CD4-positive, alpha-beta T cell treated with Interleukin-15 for 4 hours (primary cell): ENCODE measurements at regions not wholly inside any gene's neighbourhood (a gene's known extent, or its start where the extent isn't known, plus 50 kb on each side); places are given as distances from the start of the nearest gene placed in this dataset.
"Not testable (repeated sequence)": the region's sequence is repeated elsewhere in the genome, so short reads cannot be mapped to it uniquely, and the experiment has no call there.

ENCODE experiments used
- DNase-seq: peaks from one replicate; pipeline ENCODE4 v3.0.0-alpha.2; 2020; ENCODE audit warnings: low spot score

- not testable (repeated sequence) for DNase-seq
These were observed 50.6 kb upstream of the MYL10 start for GRCh38 chr7:101679653-101680173.

DNA sequence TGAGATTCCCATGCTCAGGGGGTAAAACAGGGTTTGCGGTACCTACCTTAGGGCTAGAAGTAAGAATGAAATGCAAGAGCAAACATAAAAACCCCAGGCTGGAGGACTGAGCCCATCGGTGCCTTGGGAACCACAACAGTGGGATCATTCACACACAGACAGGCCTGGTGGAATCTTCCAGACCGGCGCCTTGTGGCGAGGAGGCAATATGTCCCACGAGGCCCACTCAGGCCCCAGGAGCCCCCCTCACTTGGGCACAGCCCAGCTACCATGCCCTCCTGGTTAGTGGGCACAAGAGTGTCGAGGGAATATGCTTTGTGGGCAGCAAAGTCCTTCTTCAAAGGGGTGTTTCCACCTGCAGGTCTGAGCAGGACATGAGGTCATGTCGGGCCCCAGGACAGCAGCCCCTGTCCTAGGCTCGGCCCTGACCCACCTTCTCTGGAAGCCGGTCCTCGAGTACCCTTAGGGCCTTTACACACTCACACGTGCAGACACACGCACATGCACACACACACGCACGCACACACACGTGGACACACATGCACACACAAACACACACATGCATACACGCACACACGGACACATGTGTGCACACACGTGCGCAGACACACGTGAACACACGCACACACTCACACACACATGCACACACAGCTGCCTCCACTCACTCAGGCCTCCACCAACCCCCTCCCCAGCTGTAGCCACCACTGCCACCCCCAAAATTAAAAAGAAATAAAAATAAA, 51.5 kb upstream of the MYL10 start:
- no peak for DNase-seq

DNA sequence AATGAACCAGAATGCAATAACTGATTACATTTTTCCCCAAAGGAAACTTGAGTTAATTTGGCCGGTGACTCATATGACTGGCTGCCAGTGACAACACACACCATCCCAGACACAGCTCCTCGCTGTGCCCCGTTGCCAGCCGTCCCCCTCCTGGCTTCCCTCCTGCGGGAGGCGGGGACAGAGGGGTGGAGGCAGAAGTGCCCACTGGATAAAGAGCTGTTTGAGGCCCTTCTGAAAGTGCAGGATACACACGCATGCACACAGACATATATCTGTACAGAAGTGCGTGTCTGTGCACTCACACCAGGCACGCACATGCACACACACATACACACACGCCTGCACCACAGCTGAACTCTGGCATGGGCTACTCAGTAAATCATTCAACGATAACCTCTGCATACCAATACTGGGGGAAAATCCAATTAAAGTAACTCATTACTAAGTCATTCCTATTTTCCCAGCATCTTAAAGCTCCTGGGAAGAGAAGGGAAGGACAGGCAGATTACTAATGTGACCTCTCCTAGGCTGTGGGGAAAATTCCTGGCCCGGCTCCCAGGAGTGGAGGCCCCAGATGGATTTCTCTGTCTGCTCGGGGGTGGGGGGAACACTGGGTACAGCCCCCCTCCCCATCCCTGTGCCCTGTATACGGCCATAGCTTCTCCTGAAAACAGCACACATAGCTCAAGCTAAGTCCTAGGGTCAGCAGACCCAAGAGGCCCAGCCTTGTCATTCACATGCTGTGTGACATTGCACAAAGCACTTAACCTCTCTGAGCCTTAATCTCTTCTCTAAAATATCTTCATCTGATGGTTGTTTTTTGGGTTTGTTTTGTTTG, 52.3 kb upstream of the MYL10 start:
- DNase-seq: no peak

- no peak for DNase-seq
These were observed 55.9 kb upstream of the MYL10 start for GRCh38 chr7:101684983-101685330.

DNA sequence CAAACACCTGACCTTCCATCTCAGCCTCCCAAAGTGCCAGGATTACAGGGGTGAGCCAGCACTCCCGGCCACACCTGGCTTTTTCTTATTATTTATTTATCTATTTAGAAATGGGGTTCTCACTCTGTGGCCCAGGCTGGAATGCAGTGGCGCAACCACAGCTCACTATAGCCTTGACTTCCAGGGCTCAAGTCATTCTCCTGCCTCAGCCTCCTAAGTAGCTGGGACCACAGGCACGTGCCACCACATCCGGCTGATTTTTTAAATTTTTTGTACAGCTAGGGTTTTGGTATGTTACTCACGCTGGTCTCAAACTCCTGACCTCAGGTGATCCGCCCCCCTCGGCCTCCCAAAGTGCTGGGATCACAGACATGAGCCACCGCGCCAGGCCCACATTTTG, 56.9 kb upstream of the MYL10 start:
- no peak for DNase-seq

GRCh38 chr7:101687081-101687480, 58.0 kb upstream of the MYL10 start:
- no peak for DNase-seq

DNA sequence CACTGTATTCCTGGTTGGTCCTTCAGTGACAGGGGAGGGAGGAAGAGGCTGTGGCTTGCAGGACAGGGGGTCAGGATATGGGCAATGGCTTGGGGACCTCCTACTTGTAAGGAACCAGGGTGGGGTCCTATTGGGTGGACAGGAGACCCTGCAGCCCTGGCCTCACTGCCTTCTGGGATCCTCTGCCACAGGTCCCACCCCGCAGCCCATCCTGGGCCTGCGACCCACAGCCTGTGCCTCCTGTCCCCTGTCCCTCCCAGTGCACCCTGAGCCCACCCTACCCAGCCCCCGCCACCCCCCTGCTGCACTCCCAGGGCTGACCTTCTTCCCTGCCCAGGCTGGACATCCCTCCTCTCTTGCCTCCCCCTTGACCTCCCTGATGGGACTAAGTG, 58.7 kb upstream of the MYL10 start:
- DNase-seq: no peak

GRCh38 chr7:101688183-101688831, 59.2 kb upstream of the MYL10 start:
- peak; percentile 74 for DNase-seq

GRCh38 chr7:101688995-101689907, 60.2 kb upstream of the MYL10 start:
- no peak for DNase-seq

DNA sequence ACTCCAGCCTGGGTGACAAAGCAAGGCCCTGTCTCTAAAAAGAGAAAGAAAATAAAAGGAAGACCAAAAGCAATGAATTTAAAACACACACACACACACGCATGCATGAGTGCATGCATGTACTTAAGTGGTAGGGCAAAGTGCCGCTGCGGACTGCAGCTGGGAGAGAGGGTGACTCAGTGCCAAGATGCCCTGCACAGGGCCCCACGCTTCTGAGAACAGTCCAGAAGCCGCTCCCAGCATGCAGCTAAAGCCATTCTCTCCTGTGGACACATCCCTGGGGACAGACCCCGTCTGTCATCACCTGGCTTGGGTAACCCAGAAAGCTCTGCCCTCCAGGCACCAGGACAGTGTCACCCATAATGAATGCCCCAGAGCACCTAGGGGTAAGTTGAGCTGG, 61.0 kb upstream of the MYL10 start:
- no peak for DNase-seq

- DNase-seq: no peak
These were observed 62.8 kb upstream of the MYL10 start for GRCh38 chr7:101691822-101692384.

- no peak for DNase-seq
These were observed 64.5 kb upstream of the MYL10 start for GRCh38 chr7:101693498-101694091.

GRCh38 chr7:101698964-101699363, 69.9 kb upstream of the MYL10 start:
- DNase-seq: no peak

DNA sequence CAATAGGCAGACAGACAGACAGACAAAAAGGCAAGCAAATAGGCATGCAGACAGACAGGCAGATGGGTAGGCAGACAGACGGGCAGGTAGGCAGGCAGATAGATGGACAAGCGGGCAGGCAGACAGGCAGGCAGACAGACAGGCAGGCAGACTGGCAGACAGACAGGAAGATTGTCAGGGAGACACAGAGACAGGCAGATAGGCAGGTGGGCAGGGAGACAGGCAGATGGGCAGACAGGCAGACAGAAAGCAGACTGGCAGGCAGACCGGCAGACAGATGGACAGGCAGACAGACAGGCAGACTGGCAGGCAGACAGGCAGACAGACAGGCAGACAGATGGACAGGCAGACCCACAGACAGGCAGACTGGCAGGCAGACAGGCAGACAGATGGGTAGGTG, 70.3 kb upstream of the MYL10 start:
- DNase-seq: no peak

DNA sequence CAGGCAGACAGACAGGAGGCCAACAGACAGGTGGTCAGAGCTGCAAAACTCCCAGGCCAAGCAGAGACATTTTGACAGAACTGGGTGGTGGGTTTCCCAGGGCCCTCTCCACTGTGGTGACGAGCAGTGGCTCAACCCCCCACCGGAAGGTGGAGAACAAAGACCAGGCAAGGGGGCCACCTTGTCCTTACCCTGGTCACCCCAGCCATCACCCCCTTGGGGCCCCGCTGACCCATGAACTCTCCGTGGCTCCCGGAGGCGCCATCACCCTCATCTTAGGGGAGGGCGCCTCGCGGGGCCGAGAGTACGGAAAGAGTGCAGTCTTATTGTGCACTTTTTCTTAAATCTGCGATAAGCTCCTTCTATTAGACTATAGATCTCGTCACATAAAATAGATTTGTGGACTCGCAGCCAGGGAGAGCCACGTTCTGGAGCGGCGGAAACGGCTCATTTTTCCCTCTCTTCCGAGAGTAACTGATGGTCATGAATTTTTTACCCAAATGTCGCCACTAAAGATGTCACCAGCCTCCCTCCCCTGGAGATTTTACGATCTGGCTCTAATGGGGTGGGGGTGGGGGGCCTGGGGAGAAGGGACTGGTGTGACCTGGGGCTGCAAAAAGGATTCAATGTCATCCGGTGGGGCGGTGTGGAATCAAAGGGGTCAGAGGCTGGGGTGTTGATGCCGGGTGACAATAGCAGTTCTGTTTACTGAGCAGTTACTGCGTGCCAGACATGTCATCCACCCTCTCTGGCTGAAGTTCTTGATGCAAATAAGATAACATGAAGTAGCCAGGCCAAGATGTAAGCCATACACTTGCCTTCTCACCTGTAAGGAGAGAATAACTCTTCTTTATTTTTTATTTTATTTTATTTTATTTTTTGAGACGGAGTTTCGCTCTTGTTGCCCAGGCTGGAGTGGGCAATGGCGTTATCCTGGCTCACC, 71.1 kb upstream of the MYL10 start:
- no peak for DNase-seq

DNA sequence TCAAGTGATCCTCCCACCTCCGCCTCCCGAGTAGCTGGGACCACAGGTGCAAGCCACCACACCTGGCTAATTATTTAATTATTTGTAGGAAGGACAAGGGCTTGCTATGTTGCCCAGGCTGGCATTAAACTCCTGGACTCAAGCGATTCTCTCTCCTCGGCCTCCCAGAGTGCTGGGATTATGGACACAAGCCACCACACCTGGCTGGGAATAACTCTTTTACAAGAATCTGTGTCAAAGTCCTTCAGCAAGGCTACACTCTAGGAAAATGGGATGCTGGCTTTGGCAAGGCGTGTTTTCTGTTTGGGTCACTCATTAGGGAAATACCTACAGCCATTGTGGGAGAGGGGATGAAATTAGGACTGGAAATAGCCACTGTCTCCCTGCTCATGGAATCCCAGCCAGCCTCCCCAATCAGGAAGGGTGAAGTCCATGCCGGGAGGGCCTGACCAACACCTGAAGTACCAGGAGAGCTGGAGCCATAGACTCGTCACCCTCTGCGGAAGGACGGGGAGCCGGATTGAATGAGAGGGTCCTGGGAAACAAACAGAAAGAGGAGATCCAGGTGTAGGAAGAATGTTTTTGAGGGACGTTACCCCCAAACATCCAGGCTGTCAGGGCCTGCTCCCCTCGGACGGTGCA, 72.2 kb upstream of the MYL10 start:
- no peak for DNase-seq

- DNase-seq: no peak
These were observed 73.3 kb upstream of the MYL10 start for GRCh38 chr7:101702362-101702850.

- DNase-seq: no peak
These were observed 76.2 kb upstream of the MYL10 start for GRCh38 chr7:101705331-101705730.

DNA sequence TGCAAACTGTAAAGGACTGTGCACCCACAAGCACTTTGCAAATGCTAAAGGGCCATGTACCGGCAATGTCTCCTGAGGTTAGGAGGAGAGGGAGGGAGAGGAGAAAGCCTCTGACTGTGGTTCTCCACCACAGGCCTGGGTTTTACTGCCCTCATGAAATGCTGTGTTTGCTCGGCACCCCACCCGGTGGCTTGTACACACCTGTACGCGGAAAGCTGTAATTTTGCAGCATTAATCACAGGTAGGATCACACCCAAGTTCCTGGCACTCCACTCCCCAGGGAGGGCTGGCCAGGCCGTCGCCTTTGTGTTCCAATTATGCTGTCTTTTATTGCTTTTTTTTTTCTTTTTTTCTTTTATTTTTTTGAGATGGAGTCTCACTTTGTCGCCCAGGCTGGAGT, 78.5 kb upstream of the MYL10 start:
- DNase-seq: no peak
